HFFc6 (cell line): ENCODE measurements at regions not wholly inside any gene's neighbourhood (a gene's known extent, or its start where the extent isn't known, plus 50 kb on each side); places are given as distances from the start of the nearest gene placed in this dataset.

Experiments
- DNase-seq: peaks from one replicate; pipeline ENCODE4 v3.0.0-alpha.2; 2018
- H3K27ac Mint-ChIP-seq: 2 replicates; pipeline ENCODE4 v1.8.0; 2020; ENCODE audit warnings: mild to moderate bottlenecking, mixed read lengths
- H3K27me3 Mint-ChIP-seq: 2 replicates; pipeline ENCODE4 v1.8.0; 2021; ENCODE audit warnings: mild to moderate bottlenecking, moderate library complexity, mixed read lengths; ENCODE audit not compliant: insufficient read depth
- H3K36me3 Mint-ChIP-seq: 2 replicates; pipeline ENCODE4 v1.8.0; 2021; ENCODE audit warnings: low read depth, mixed read lengths
- H3K4me1 Mint-ChIP-seq: 2 replicates; pipeline ENCODE4 v1.8.0; 2020; ENCODE audit warnings: low read depth, mixed read lengths
- H3K4me3 Mint-ChIP-seq: 2 replicates; pipeline ENCODE4 v1.8.0; 2020; ENCODE audit warnings: mild to moderate bottlenecking, moderate library complexity, mixed read lengths
- H3K9me3 Mint-ChIP-seq: 2 replicates; pipeline ENCODE4 v1.8.0; 2020; ENCODE audit warnings: mild to moderate bottlenecking, mixed read lengths
- TF ChIP-seq, protein P1 (sequence below): fragments of 200-600 bp; sonication (generic); IDR thresholded peaks from 2 replicates; pipeline ENCODE4 v1.5.0; 2021; ENCODE audit warnings: antibody characterized with exemption, mild to moderate bottlenecking

DNA sequence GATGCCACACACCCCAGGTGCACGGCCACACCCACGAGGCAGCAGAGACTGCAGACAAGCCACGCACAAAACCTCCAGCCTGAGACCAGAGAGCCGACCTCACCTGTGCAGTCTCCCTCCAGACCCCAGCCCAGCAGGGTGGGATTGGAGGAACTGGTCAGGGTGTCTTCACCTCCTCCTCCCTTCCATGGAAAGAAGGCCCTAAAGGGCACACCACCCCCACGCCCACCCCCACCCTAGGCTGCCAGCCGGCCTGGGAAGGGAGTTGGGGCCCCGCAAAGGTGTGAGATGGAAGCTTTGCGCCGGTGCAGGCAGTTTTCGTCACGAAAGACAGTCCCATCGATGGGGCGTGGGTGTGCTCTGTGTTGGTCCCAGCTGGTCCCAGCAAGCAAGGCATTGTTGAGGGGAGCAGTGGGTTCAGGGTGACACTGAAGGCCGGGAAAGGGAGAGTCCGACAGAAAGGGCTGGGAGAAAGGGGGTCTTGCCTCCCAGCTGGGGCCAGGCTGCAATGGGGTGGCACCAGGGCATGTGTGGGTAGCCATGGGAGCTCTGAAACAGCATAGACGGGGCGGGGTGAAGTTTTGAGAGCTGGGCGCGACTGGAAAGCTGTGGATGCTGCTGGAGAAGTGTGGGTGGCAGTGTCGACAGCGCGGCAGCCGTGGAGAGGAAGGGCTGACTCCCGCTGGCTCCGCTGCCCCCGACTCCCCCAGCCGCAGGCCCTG lies 349.2 kb downstream of the GLRX3 start:
- TF ChIP-seq, protein P1, sequence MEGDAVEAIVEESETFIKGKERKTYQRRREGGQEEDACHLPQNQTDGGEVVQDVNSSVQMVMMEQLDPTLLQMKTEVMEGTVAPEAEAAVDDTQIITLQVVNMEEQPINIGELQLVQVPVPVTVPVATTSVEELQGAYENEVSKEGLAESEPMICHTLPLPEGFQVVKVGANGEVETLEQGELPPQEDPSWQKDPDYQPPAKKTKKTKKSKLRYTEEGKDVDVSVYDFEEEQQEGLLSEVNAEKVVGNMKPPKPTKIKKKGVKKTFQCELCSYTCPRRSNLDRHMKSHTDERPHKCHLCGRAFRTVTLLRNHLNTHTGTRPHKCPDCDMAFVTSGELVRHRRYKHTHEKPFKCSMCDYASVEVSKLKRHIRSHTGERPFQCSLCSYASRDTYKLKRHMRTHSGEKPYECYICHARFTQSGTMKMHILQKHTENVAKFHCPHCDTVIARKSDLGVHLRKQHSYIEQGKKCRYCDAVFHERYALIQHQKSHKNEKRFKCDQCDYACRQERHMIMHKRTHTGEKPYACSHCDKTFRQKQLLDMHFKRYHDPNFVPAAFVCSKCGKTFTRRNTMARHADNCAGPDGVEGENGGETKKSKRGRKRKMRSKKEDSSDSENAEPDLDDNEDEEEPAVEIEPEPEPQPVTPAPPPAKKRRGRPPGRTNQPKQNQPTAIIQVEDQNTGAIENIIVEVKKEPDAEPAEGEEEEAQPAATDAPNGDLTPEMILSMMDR = no peak
- H3K9me3 Mint-ChIP-seq = peaks cover 42% of the 10 kb centered on the region
- no peak overlapping the region for H3K4me3 Mint-ChIP-seq
- no peaks in the 10 kb centered on the region for H3K4me1 Mint-ChIP-seq
- H3K27ac Mint-ChIP-seq = no peak overlapping the region
- H3K27me3 Mint-ChIP-seq = peaks cover 5% of the 10 kb centered on the region; the same call in 1 of the 2 replicates
- no peak for DNase-seq
- no peaks in the 10 kb centered on the region for H3K36me3 Mint-ChIP-seq

DNA sequence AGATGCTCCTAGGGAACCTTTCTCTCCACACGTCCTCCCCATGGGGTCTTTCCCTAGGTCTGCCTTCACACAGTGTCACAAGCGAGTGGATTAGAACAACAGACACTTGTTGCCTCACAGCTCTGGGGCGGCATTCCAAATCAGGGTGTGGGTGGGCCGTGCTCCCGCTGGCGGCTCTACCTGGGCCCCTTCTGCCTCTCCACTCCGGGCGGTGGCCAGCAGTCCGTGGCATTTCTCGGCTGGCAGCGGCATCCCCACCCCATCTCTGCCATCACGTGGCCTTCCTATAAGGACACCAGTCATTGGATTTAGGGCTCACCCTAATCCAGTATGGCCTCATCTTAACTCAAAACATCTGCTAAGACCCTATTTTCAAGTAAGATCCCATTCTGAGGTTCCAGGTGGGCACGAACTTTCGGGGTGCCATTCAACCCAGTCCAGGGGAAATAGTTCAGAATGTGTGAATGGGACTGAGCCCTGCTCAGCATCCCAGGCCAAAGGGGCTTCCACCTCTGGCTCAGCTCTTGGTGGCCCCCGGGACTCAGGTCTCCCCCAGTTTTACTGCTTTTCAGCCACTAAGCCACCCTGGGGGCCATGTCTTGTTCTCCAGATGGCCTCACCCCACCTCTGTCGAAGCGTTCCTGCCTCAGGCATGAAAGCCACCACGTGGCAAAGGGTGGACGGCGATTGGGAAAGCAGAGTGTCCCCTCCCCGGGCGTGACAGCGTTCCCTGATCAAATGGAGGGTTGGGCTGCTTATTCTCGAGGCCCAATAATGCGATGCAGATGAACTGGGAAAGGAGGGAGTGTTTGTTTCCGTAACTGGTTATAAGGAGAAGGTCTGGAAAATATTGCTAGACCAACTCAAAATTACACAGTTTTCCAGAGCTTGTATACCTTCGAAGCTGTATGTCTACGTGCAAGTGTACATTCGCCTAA lies 350.0 kb downstream of the GLRX3 start:
- Mint-ChIP-seq H3K36me3 (no peaks in the 10 kb centered on the region), H3K4me1 (no peaks in the 10 kb centered on the region), H3K4me3 (no peak overlapping the region), H3K9me3 (peaks cover 36% of the 10 kb centered on the region), H3K27me3 (peaks cover 5% of the 10 kb centered on the region; the same call in 1 of the 2 replicates), H3K27ac (no peak overlapping the region)
- TF ChIP-seq, protein P1 = no peak
- no peak for DNase-seq

DNA sequence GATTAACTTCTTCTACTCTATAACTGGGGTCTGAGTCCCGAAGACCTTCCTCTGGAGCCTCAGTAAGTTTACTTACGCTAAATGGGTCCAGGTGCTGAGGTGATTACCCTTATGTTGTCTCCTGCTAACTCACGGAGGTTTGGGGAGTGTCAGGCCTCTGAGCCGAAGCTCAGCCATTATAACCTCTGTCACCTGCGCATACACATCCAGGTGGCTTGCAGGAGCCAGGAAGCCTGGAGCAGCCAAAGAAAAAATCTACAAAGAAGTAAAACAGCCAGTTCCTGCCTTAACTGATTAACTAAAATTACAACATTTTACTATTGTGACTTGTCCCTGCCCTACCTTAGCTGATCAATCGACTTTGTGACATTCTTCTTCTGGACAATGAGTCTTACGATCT lies 350.7 kb downstream of the GLRX3 start:
- no peaks in the 10 kb centered on the region for H3K4me1 Mint-ChIP-seq
- peaks cover 5% of the 10 kb centered on the region; the same call in 1 of the 2 replicates for H3K27me3 Mint-ChIP-seq
- TF ChIP-seq, protein P1 = no peak
- H3K9me3 Mint-ChIP-seq = peaks cover 30% of the 10 kb centered on the region
- no peak overlapping the region for H3K4me3 Mint-ChIP-seq
- no peaks in the 10 kb centered on the region for H3K36me3 Mint-ChIP-seq
- no peak for DNase-seq
- H3K27ac Mint-ChIP-seq = no peak overlapping the region

DNA sequence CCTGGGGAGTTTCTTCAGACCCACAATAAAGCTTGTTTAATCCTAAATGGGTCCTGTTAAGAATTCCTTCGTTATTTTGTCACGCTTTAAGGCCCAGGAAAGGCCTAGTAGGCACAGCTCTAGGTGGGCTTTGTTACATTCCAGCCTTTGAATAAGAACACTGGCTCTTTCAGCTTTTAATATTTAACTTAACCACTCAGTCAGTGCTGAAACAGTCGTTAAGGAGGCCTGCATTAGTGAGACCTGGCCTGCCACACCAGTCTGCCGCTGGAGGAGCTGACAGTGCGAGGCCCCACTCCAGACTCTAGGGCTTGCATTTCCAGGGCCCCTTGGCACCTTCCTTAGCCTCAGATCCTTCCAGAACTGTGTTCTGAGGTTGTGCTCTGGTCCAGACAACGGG lies 351.4 kb downstream of the GLRX3 start:
- Mint-ChIP-seq H3K27ac (no peak overlapping the region), H3K27me3 (peaks cover 5% of the 10 kb centered on the region; the same call in 1 of the 2 replicates), H3K4me1 (no peaks in the 10 kb centered on the region), H3K9me3 (peaks cover 32% of the 10 kb centered on the region), H3K4me3 (no peak overlapping the region), H3K36me3 (no peaks in the 10 kb centered on the region)
- TF ChIP-seq, protein P1 = no peak
- no peak for DNase-seq

DNA sequence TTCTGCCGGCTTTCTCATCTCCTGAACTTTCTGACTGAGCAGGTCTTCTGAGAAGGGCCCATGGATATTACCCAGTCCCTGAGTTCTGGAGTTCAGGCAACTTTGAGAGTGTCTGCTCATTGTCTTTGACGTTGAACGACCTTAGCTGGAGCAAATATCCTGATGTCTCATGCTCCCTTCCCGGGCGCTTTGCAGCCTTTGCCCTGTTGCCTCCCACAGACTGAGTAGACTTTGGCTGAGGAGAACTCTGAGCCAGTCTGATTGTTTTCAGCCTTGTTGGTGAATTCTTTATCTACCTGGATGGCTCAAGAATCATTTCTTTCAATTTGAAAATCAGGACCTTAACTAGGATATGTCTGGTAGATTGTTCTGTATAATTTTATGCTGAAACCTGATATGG lies 353.7 kb downstream of the GLRX3 start:
- Mint-ChIP-seq H3K27ac (no peak overlapping the region), H3K9me3 (peaks cover 52% of the 10 kb centered on the region), H3K4me1 (no peaks in the 10 kb centered on the region), H3K27me3 (peaks cover 5% of the 10 kb centered on the region), H3K36me3 (peaks cover 6% of the 10 kb centered on the region; the same call in 1 of the 2 replicates), H3K4me3 (no peak overlapping the region)
- TF ChIP-seq, protein P1 = no peak
- no peak for DNase-seq
